CD14-positive monocyte (primary cell): ENCODE measurements at regions not wholly inside any gene's neighbourhood (a gene's known extent, or its start where the extent isn't known, plus 50 kb on each side); places are given as distances from the start of the nearest gene placed in this dataset.

ENCODE experiments used
- DNase-seq, 3 donors: peaks; one replicate each; pipeline ENCODE4 v3.0.0-alpha.2; 2011 to 2022
- H2AFZ ChIP-seq: 2 replicates; pipeline ENCODE4 v1.6.0; 2012; ENCODE audit warnings: mild to moderate bottlenecking, low read depth, low read length, inconsistent platforms; ENCODE audit not compliant: insufficient read depth, poor library complexity, severe bottlenecking
- H3K27ac ChIP-seq, 2 donors: 1 replicate in 1 of 2; 2 replicates in 1 of 2; pipeline ENCODE4 v1.5.1; 2012 to 2013; ENCODE audit warnings: low read length in 2 of 2, control low read depth in 1 of 2, inconsistent platforms in 1 of 2, low read depth in 1 of 2, mild to moderate bottlenecking in 1 of 2
- H3K27me3 ChIP-seq, 2 donors: one replicate each; pipeline versions ENCODE4 v1.6.0 to v1.6.1; 2011 to 2013; ENCODE audit warnings: low read length in 2 of 2; ENCODE audit not compliant: control insufficient read depth in 2 of 2, insufficient read depth in 2 of 2
- H3K36me3 ChIP-seq, 2 donors: replicated peaks in 1 of 2; 1 replicate in 1 of 2; 2 replicates in 1 of 2; pipeline versions ENCODE4 v1.5.1 to v1.6.1; 2012 to 2013; ENCODE audit warnings: low read length in 2 of 2, control low read depth in 1 of 2, inconsistent platforms in 1 of 2, mild to moderate bottlenecking in 1 of 2; ENCODE audit not compliant: insufficient read depth in 2 of 2, control insufficient read depth in 1 of 2
- H3K4me1 ChIP-seq, 2 donors: 1 replicate in 1 of 2; 2 replicates in 1 of 2; pipeline versions ENCODE4 v1.5.1 to v1.6.1; 2012 to 2013; ENCODE audit warnings: low read length in 2 of 2, control low read depth in 1 of 2, inconsistent platforms in 1 of 2, mild to moderate bottlenecking in 1 of 2, moderate library complexity in 1 of 2; ENCODE audit not compliant: insufficient read depth in 2 of 2, control insufficient read depth in 1 of 2
- H3K4me2 ChIP-seq: replicated peaks from 2 replicates; pipeline ENCODE3; 2012; ENCODE audit warnings: low read length, moderate library complexity, mild to moderate bottlenecking; ENCODE audit not compliant: poor library complexity, severe bottlenecking; ENCODE audit errors: extremely low read depth
- H3K4me3 ChIP-seq, 3 experiments: fragments of 200-600 bp in 1 of 3; sonication (generic) in 1 of 3; replicated peaks in 1 of 3; 1 replicate in 2 of 3; 2 replicates in 1 of 3; pipeline ENCODE4 v1.5.1; 2011 to 2013; ENCODE audit warnings: low read length in 3 of 3, mild to moderate bottlenecking in 3 of 3, control low read depth in 2 of 3, low read depth in 2 of 3, inconsistent platforms in 1 of 3, moderate library complexity in 1 of 3
- H3K79me2 ChIP-seq: 2 replicates; pipeline ENCODE4 v1.6.0; 2012; ENCODE audit warnings: mild to moderate bottlenecking, control low read depth, inconsistent platforms, low read length, moderate library complexity; ENCODE audit not compliant: insufficient read depth
- H3K9ac ChIP-seq: 2 replicates; pipeline ENCODE4 v1.6.0; 2017; ENCODE audit warnings: low read length, mild to moderate bottlenecking; ENCODE audit not compliant: insufficient read depth, poor library complexity, severe bottlenecking
- H3K9me3 ChIP-seq, 2 donors: replicated peaks in 1 of 2; 1 replicate in 1 of 2; 2 replicates in 1 of 2; pipeline versions ENCODE4 v1.5.1 to v1.6.1; 2012 to 2013; ENCODE audit warnings: low read length in 2 of 2, control low read depth in 1 of 2; ENCODE audit not compliant: control insufficient read depth in 1 of 2, insufficient read depth in 1 of 2
- H4K20me1 ChIP-seq: 2 replicates; pipeline ENCODE4 v1.6.0; 2012; ENCODE audit warnings: mild to moderate bottlenecking, low read length, control low read depth, moderate library complexity; ENCODE audit not compliant: insufficient read depth
- H3K27ac Mint-ChIP-seq, 7 donors: one replicate each; pipeline ENCODE4 v1.8.0; 2020; ENCODE audit warnings: mild to moderate bottlenecking in 7 of 7, mixed read lengths in 7 of 7, moderate library complexity in 6 of 7, inconsistent platforms in 2 of 7
- H3K27me3 Mint-ChIP-seq, 3 donors: one replicate each; pipeline ENCODE4 v1.8.0; 2021 to 2022; ENCODE audit warnings: low read depth in 3 of 3, mild to moderate bottlenecking in 3 of 3, mixed read lengths in 3 of 3, moderate library complexity in 3 of 3, inconsistent platforms in 1 of 3
- H3K36me3 Mint-ChIP-seq, 2 donors: one replicate each; pipeline ENCODE4 v1.8.0; 2020; ENCODE audit warnings: mixed read lengths in 2 of 2, inconsistent platforms in 1 of 2, mild to moderate bottlenecking in 1 of 2
- H3K4me1 Mint-ChIP-seq: one replicate; pipeline ENCODE4 v1.8.0; 2020; ENCODE audit warnings: mild to moderate bottlenecking, mixed read lengths
- H3K4me3 Mint-ChIP-seq, 2 donors: one replicate each; pipeline ENCODE4 v1.8.0; 2020; ENCODE audit warnings: mild to moderate bottlenecking in 2 of 2, mixed read lengths in 2 of 2, moderate library complexity in 1 of 2
- H3K9me3 Mint-ChIP-seq, 7 donors: one replicate each; pipeline ENCODE4 v1.8.0; 2020 to 2022; ENCODE audit warnings: mixed read lengths in 7 of 7, mild to moderate bottlenecking in 6 of 7, moderate library complexity in 6 of 7, inconsistent platforms in 2 of 7
- CTCF ChIP-seq: fragments of 200-600 bp; IDR thresholded peaks from one replicate; pipeline ENCODE4 v1.8.0; 2022; ENCODE audit warnings: antibody characterized with exemption, mild to moderate bottlenecking
- WGBS: methylation state at CpG from one replicate; pipeline ENCODE4 v1.1.5; 2013; ENCODE audit warnings: missing lambda C conversion rate; ENCODE audit not compliant: insufficient coverage; 5-methylcytosine and 5-hydroxymethylcytosine counted together
- intact Hi-C, 2 donors: fragments of 100-400 bp; cut with micrococcal nuclease; formaldehyde crosslinking; loops; one replicate each; pipeline versions ENCODE4 v1.15.0 to v1.15.1; 2023

- H3K4me1 ChIP-seq: no peaks in the 10 kb centered on the region
- Mint-ChIP-seq H3K9me3 (peaks cover 0 to 1% (median 0%) of the 10 kb centered on the region in 7 donors), H3K36me3 (no peaks in the 10 kb centered on the region), H3K27ac (no peak overlapping the region), H3K27me3 (peaks cover 0 to 13% (median 1%) of the 10 kb centered on the region in 3 donors), H3K4me3 (no peak overlapping the region), H3K4me1 (peaks cover 2% of the 10 kb centered on the region)
- H3K4me3 ChIP-seq: no peak overlapping the region
- H3K27ac ChIP-seq: no peak overlapping the region
- H3K27me3 ChIP-seq: no peaks in the 10 kb centered on the region
- H2AFZ ChIP-seq: no peak overlapping the region
- no peak overlapping the region for H3K4me2 ChIP-seq
- no peaks in the 10 kb centered on the region for H4K20me1 ChIP-seq
- intact Hi-C loops: no loop called here
- 92% methylated on average over 2 of the region's 5 CpGs for WGBS
- no peaks in the 10 kb centered on the region for H3K79me2 ChIP-seq
- H3K9me3 ChIP-seq: no peaks in the 10 kb centered on the region
- TF ChIP-seq CTCF: no peak
- DNase-seq: no peak
- no peak overlapping the region for H3K9ac ChIP-seq
- no peaks in the 10 kb centered on the region for H3K36me3 ChIP-seq
Measured at GRCh38 chrX:16458208-16458607, 191.8 kb upstream of the S100G start.

DNA sequence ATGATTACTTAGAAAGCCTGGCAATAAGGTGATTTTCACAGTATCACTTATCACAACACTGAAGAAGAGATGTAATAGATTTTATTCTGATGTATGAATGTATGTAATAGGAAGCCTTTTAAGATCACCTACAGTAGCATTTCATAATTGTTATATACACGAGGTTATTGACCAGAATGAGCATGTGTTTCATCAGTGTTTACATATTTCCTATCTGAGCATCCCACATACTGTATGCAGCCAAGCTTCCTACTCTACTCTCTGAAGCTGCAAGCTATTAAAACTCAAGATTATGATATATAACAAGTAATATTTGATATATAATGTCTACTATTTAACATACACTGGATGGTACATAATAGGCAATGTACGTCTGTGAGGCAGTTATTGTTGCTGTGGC, 190.9 kb upstream of the S100G start:
- Histone ChIP-seq H3K27ac (no peak overlapping the region), H3K4me3 (no peak overlapping the region), H3K9me3 (no peaks in the 10 kb centered on the region), H3K36me3 (no peaks in the 10 kb centered on the region), H3K9ac (no peak overlapping the region), H2AFZ (no peak overlapping the region), H3K79me2 (no peaks in the 10 kb centered on the region), H4K20me1 (no peaks in the 10 kb centered on the region), H3K4me1 (no peaks in the 10 kb centered on the region), H3K27me3 (no peaks in the 10 kb centered on the region), H3K4me2 (no peak overlapping the region)
- Mint-ChIP-seq H3K4me1 (peaks cover 2% of the 10 kb centered on the region), H3K27ac (no peak overlapping the region), H3K4me3 (no peak overlapping the region), H3K36me3 (no peaks in the 10 kb centered on the region), H3K27me3 (peaks cover 0 to 15% (median 2%) of the 10 kb centered on the region in 3 donors), H3K9me3 (peaks cover 0 to 1% (median 0%) of the 10 kb centered on the region in 7 donors)
- no CpG with 5 or more reads among the region's 2 CpGs for WGBS
- TF ChIP-seq CTCF: no peak
- intact Hi-C loops: no loop called here
- no peak for DNase-seq
